ENCODE measurements at regions not wholly inside any gene's neighbourhood (a gene's known extent, or its start where the extent isn't known, plus 50 kb on each side); places are given as distances from the start of the nearest gene placed in this dataset.

GRCh38 chr2:13335862-13336535 is 619.3 kb downstream of the TRIB2 start:
- TF ChIP-seq YY1 (IDR thresholded peaks at IDR 0.05; ENCODE audit: low read depth, low read length), result no peak
- no peak for TF ChIP-seq SRF (IDR thresholded peaks at IDR 0.05; ENCODE audit: low read depth, low read length)
- no peak for TF ChIP-seq POLR2A (IDR thresholded peaks at IDR 0.05; ENCODE audit: control extremely low read depth in 1 of 2, low read depth in 2 of 2, low read length in 2 of 2)
- TF ChIP-seq TAF1 (IDR thresholded peaks at IDR 0.05; ENCODE audit: low read depth, low read length), result no peak
- TF ChIP-seq CTCF (IDR thresholded peaks at IDR 0.05; ENCODE audit: control extremely low read depth in 1 of 3, insufficient read depth in 1 of 3, low read depth in 1 of 3, low read length in 3 of 3), result no peak
- no peak for TF ChIP-seq GTF2F1 (IDR thresholded peaks at IDR 0.05; ENCODE audit: borderline replicate concordance, low read depth, low read length)
- no peak for TF ChIP-seq MAFK (IDR thresholded peaks at IDR 0.05; ENCODE audit: low read depth, low read length)
- no peak for TF ChIP-seq EP300 (IDR thresholded peaks at IDR 0.05; ENCODE audit: borderline replicate concordance in 1 of 2, low read depth in 2 of 2, low read length in 2 of 2)
- TF ChIP-seq SP1 (IDR thresholded peaks at IDR 0.05; ENCODE audit: low read depth, low read length), result no peak
- TF ChIP-seq CREB1 (IDR thresholded peaks at IDR 0.05), result no peak

All from H1 (cell line).